Natural killer cell (primary cell): ENCODE measurements at regions not wholly inside any gene's neighbourhood (a gene's known extent, or its start where the extent isn't known, plus 50 kb on each side); places are given as distances from the start of the nearest gene placed in this dataset.

ENCODE experiments used
- ATAC-seq, 3 donors: fragments of 150-1000 bp in 2 of 3; fragments of 200-7000 bp in 1 of 3; cut with Tn5 transposase; 1 replicate in 1 of 3; 2 replicates in 2 of 3; pipeline ENCODE4 v1.10.0; 2021; ENCODE audit warnings: mild to moderate bottlenecking in 2 of 3, moderate library complexity in 2 of 3
- DNase-seq, 2 donors: peaks; one replicate each; pipeline versions ENCODE4 v3.0.0 to v3.0.0-alpha.2; 2013 to 2021; ENCODE audit warnings: mixed read lengths in 1 of 2
- H3K27ac ChIP-seq: one replicate; pipeline ENCODE4 v1.5.1; 2013; ENCODE audit warnings: mild to moderate bottlenecking, low read length
- H3K27me3 ChIP-seq: one replicate; pipeline ENCODE4 v1.6.1; 2013; ENCODE audit warnings: low read length; ENCODE audit not compliant: control insufficient read depth, insufficient read depth
- H3K36me3 ChIP-seq: one replicate; pipeline ENCODE4 v1.6.1; 2013; ENCODE audit warnings: low read length; ENCODE audit not compliant: control insufficient read depth, insufficient read depth
- H3K4me1 ChIP-seq: one replicate; pipeline ENCODE4 v1.6.1; 2013; ENCODE audit warnings: low read length; ENCODE audit not compliant: control insufficient read depth, insufficient read depth
- H3K4me3 ChIP-seq: one replicate; pipeline ENCODE4 v1.5.1; 2013; ENCODE audit warnings: low read length
- H3K9me3 ChIP-seq: one replicate; pipeline ENCODE4 v1.6.1; 2013; ENCODE audit warnings: low read length; ENCODE audit not compliant: control insufficient read depth, insufficient read depth
- H3K27ac Mint-ChIP-seq, 2 donors: one replicate each; pipeline ENCODE4 v1.8.0; 2022; ENCODE audit warnings: mild to moderate bottlenecking in 2 of 2, mixed read lengths in 2 of 2, moderate library complexity in 1 of 2
- H3K27me3 Mint-ChIP-seq, 2 donors: one replicate each; pipeline ENCODE4 v1.8.0; 2022; ENCODE audit warnings: low read depth in 2 of 2, mixed read lengths in 2 of 2
- H3K36me3 Mint-ChIP-seq: one replicate; pipeline ENCODE4 v1.8.0; 2022; ENCODE audit warnings: mixed read lengths
- H3K4me1 Mint-ChIP-seq, 2 donors: one replicate each; pipeline ENCODE4 v1.8.0; 2022; ENCODE audit warnings: mixed read lengths in 2 of 2
- H3K4me3 Mint-ChIP-seq: one replicate; pipeline ENCODE4 v1.8.0; 2022; ENCODE audit warnings: mild to moderate bottlenecking, moderate library complexity, mixed read lengths
- H3K9me3 Mint-ChIP-seq, 2 donors: one replicate each; pipeline ENCODE4 v1.8.0; 2022; ENCODE audit warnings: mixed read lengths in 2 of 2
- CTCF ChIP-seq: fragments of 200-600 bp; IDR thresholded peaks from one replicate; pipeline ENCODE4 v1.8.0; 2022; ENCODE audit warnings: antibody characterized with exemption
- WGBS: methylation state at CpG from one replicate; pipeline ENCODE4 v1.1.7; 2013; ENCODE audit warnings: missing lambda C conversion rate; ENCODE audit not compliant: insufficient coverage; 5-methylcytosine and 5-hydroxymethylcytosine counted together
- intact Hi-C: fragments of 100-400 bp; cut with micrococcal nuclease; formaldehyde crosslinking; loops from one replicate; pipeline ENCODE4 v1.14.2; 2022

- Histone ChIP-seq H3K4me3 (no peak overlapping the region), H3K27me3 (no peaks in the 10 kb centered on the region), H3K36me3 (no peaks in the 10 kb centered on the region), H3K27ac (no peak overlapping the region), H3K4me1 (no peaks in the 10 kb centered on the region), H3K9me3 (no peaks in the 10 kb centered on the region)
- Mint-ChIP-seq H3K4me1 (no peaks in the 10 kb centered on the region), H3K27me3 (no peaks in the 10 kb centered on the region), H3K9me3 (no peaks in the 10 kb centered on the region), H3K4me3 (no peak overlapping the region), H3K36me3 (no peaks in the 10 kb centered on the region), H3K27ac (no peak overlapping the region)
- intact Hi-C loops, result no loop called here
- no peak for DNase-seq
- ATAC-seq, result no peak
- no peak for TF ChIP-seq CTCF
- WGBS, result 86% methylated on average over 5 of the region's 5 CpGs
Measured at GRCh38 chr10:61173450-61173849, 229.5 kb upstream of the RHOBTB1 start.

GRCh38 chr10:61172182-61172926 is 228.4 kb upstream of the RHOBTB1 start:
- H3K36me3 ChIP-seq, result no peaks in the 10 kb centered on the region
- TF ChIP-seq CTCF, result no peak
- 88% methylated on average over 5 of the region's 5 CpGs for WGBS
- no peak overlapping the region for H3K4me3 Mint-ChIP-seq
- peaks cover 0 to 2% of the 10 kb centered on the region in 2 donors for H3K9me3 Mint-ChIP-seq
- DNase-seq, result no peak
- no peak for ATAC-seq
- no peaks in the 10 kb centered on the region for H3K9me3 ChIP-seq
- H3K27ac Mint-ChIP-seq, result no peak overlapping the region
- intact Hi-C loops, result no loop called here
- no peaks in the 10 kb centered on the region for H3K36me3 Mint-ChIP-seq
- no peaks in the 10 kb centered on the region for H3K27me3 ChIP-seq
- no peak overlapping the region for H3K27ac ChIP-seq
- H3K4me3 ChIP-seq, result no peak overlapping the region
- H3K27me3 Mint-ChIP-seq, result no peaks in the 10 kb centered on the region
- H3K4me1 Mint-ChIP-seq, result no peaks in the 10 kb centered on the region
- H3K4me1 ChIP-seq, result no peaks in the 10 kb centered on the region

- H3K27me3 ChIP-seq, result no peaks in the 10 kb centered on the region
- no peak overlapping the region for H3K4me3 Mint-ChIP-seq
- no peak overlapping the region for H3K27ac Mint-ChIP-seq
- H3K27ac ChIP-seq, result no peak overlapping the region
- H3K36me3 ChIP-seq, result no peaks in the 10 kb centered on the region
- H3K27me3 Mint-ChIP-seq, result no peaks in the 10 kb centered on the region
- no peak for ATAC-seq
- intact Hi-C loops, result no loop called here
- H3K4me3 ChIP-seq, result no peak overlapping the region
- H3K9me3 ChIP-seq, result no peaks in the 10 kb centered on the region
- DNase-seq, result no peak
- H3K4me1 ChIP-seq, result no peaks in the 10 kb centered on the region
- TF ChIP-seq CTCF, result no peak
- no peaks in the 10 kb centered on the region for H3K4me1 Mint-ChIP-seq
- no peaks in the 10 kb centered on the region for H3K36me3 Mint-ChIP-seq
- 73% methylated on average over 2 of the region's 2 CpGs for WGBS
- peaks cover 0 to 2% of the 10 kb centered on the region in 2 donors for H3K9me3 Mint-ChIP-seq
Measured at GRCh38 chr10:61170594-61170993, 226.6 kb upstream of the RHOBTB1 start.

- Mint-ChIP-seq H3K27me3 (no peaks in the 10 kb centered on the region), H3K9me3 (peaks cover 0 to 2% of the 10 kb centered on the region in 2 donors), H3K36me3 (no peaks in the 10 kb centered on the region), H3K4me1 (no peaks in the 10 kb centered on the region), H3K4me3 (no peak overlapping the region), H3K27ac (no peak overlapping the region)
- H3K27ac ChIP-seq, result no peak overlapping the region
- TF ChIP-seq CTCF, result no peak
- no peaks in the 10 kb centered on the region for H3K36me3 ChIP-seq
- H3K4me1 ChIP-seq, result no peaks in the 10 kb centered on the region
- intact Hi-C loops, result no loop called here
- H3K9me3 ChIP-seq, result no peaks in the 10 kb centered on the region
- H3K27me3 ChIP-seq, result no peaks in the 10 kb centered on the region
- DNase-seq (no peak), ATAC-seq (no peak)
- no peak overlapping the region for H3K4me3 ChIP-seq
Measured at GRCh38 chr10:61169294-61169693, 225.3 kb upstream of the RHOBTB1 start.
